CD8-positive, alpha-beta memory T cell (primary cell): ENCODE measurements at regions not wholly inside any gene's neighbourhood (a gene's known extent, or its start where the extent isn't known, plus 50 kb on each side); places are given as distances from the start of the nearest gene placed in this dataset.

Source experiments
- CTCF ChIA-PET: fragments of 350-600 bp; sonication (Branson Sonifier 250); formaldehyde crosslinking; loops from one replicate; lab custom pipeline; 2021; ENCODE audit warnings: antibody characterized with exemption; lab: Charles Lee
- POLR2A ChIA-PET: fragments of 350-600 bp; sonication (Branson Sonifier 250); formaldehyde crosslinking; loops from one replicate; lab custom pipeline; 2021; ENCODE audit warnings: antibody characterized with exemption; lab: Charles Lee
- DNase-seq, 5 donors: peaks; one replicate each; pipeline versions ENCODE4 v3.0.0 to v3.0.0-alpha.2; 2020 to 2022; ENCODE audit warnings: mixed read lengths in 1 of 5
- H3K27ac ChIP-seq: one replicate; pipeline ENCODE4 v1.7.0; 2013; ENCODE audit warnings: low read depth, mild to moderate bottlenecking, low read length, moderate library complexity
- H3K27me3 ChIP-seq: 2 replicates; pipeline ENCODE4 v1.7.0; 2013; ENCODE audit warnings: low read length, mild to moderate bottlenecking; ENCODE audit not compliant: insufficient read depth, poor library complexity, severe bottlenecking
- H3K36me3 ChIP-seq: 2 replicates; pipeline ENCODE4 v1.7.0; 2013; ENCODE audit warnings: mild to moderate bottlenecking, low read length, moderate library complexity; ENCODE audit not compliant: insufficient read depth
- H3K4me1 ChIP-seq: 2 replicates; pipeline ENCODE4 v1.7.0; 2013; ENCODE audit warnings: mild to moderate bottlenecking, low read length, moderate library complexity; ENCODE audit not compliant: insufficient read depth
- H3K4me3 ChIP-seq: 2 replicates; pipeline ENCODE4 v1.7.0; 2013; ENCODE audit warnings: mild to moderate bottlenecking, low read length
- H3K9me3 ChIP-seq: 2 replicates; pipeline ENCODE4 v1.7.0; 2013; ENCODE audit warnings: mild to moderate bottlenecking, low read length
- H3K27ac Mint-ChIP-seq, 8 donors: one replicate each; pipeline ENCODE4 v1.8.0; 2020 to 2021; ENCODE audit warnings: mixed read lengths in 8 of 8, mild to moderate bottlenecking in 6 of 8, inconsistent platforms in 3 of 8, moderate library complexity in 3 of 8
- H3K27me3 Mint-ChIP-seq, 2 donors: one replicate each; pipeline ENCODE4 v1.8.0; 2020 to 2021; ENCODE audit warnings: mixed read lengths in 2 of 2, mild to moderate bottlenecking in 1 of 2, moderate library complexity in 1 of 2
- H3K36me3 Mint-ChIP-seq, 3 donors: one replicate each; pipeline ENCODE4 v1.8.0; 2020 to 2021; ENCODE audit warnings: mixed read lengths in 3 of 3, inconsistent platforms in 1 of 3, mild to moderate bottlenecking in 1 of 3
- H3K4me1 Mint-ChIP-seq, 3 donors: one replicate each; pipeline ENCODE4 v1.8.0; 2020 to 2021; ENCODE audit warnings: mixed read lengths in 3 of 3, inconsistent platforms in 1 of 3, mild to moderate bottlenecking in 1 of 3
- H3K4me3 Mint-ChIP-seq, 7 donors: one replicate each; pipeline ENCODE4 v1.8.0; 2020 to 2021; ENCODE audit warnings: mixed read lengths in 7 of 7, mild to moderate bottlenecking in 6 of 7, moderate library complexity in 4 of 7, inconsistent platforms in 2 of 7
- H3K9me3 Mint-ChIP-seq, 5 donors: one replicate each; pipeline ENCODE4 v1.8.0; 2020 to 2022; ENCODE audit warnings: mixed read lengths in 5 of 5, mild to moderate bottlenecking in 3 of 5, moderate library complexity in 2 of 5, inconsistent platforms in 1 of 5

- Histone ChIP-seq H3K4me3 (no peak overlapping the region), H3K27ac (no peak overlapping the region)
- CTCF ChIA-PET = no interaction called here
These were observed 1053.6 kb downstream of the NLGN4Y start for GRCh38 chrY:15577886-15578285.

DNA sequence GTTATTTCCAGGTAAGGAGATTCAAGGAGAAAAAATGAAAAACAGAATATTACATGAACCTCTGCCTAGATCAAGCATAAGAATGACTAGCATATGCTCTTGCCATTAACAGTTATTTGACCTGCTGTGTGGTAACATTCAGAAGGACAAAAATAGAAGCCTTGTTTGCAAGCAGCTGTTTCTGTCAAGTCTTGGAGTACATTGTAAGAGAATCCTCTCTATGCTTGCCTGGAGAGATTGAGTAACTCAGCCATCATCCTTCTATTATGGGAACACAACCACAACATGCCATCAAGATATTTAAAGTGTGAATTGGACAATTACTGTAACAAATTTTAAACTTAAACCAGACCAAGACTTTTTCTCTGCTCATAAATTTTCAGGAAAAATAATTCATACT, 1054.4 kb downstream of the NLGN4Y start:
- no peak for DNase-seq
- ChIA-PET POLR2A (no interaction called here), CTCF (no interaction called here)
- H3K36me3 Mint-ChIP-seq = no peaks in the 10 kb centered on the region
- H3K4me3 ChIP-seq = no peak overlapping the region
- no peak overlapping the region for H3K27ac Mint-ChIP-seq
- H3K4me3 Mint-ChIP-seq = no peak overlapping the region
- H3K4me1 ChIP-seq = no peaks in the 10 kb centered on the region
- H3K27me3 ChIP-seq = no peaks in the 10 kb centered on the region
- H3K9me3 ChIP-seq = no peaks in the 10 kb centered on the region
- no peaks in the 10 kb centered on the region for H3K9me3 Mint-ChIP-seq
- H3K36me3 ChIP-seq = no peaks in the 10 kb centered on the region
- H3K4me1 Mint-ChIP-seq = no peaks in the 10 kb centered on the region
- no peaks in the 10 kb centered on the region for H3K27me3 Mint-ChIP-seq
- no peak overlapping the region for H3K27ac ChIP-seq

More at GRCh38 chrY:15577886-15578285, 1053.6 kb downstream of the NLGN4Y start:
- Mint-ChIP-seq H3K4me3 (no peak overlapping the region), H3K27ac (no peak overlapping the region), H3K27me3 (no peaks in the 10 kb centered on the region), H3K9me3 (no peaks in the 10 kb centered on the region), H3K36me3 (no peaks in the 10 kb centered on the region), H3K4me1 (no peaks in the 10 kb centered on the region)
- Histone ChIP-seq H3K27me3 (no peaks in the 10 kb centered on the region), H3K9me3 (no peaks in the 10 kb centered on the region), H3K36me3 (no peaks in the 10 kb centered on the region), H3K4me1 (no peaks in the 10 kb centered on the region)
- DNase-seq = no peak
- POLR2A ChIA-PET = no interaction called here

GRCh38 chrY:15579245-15579644, 1054.9 kb downstream of the NLGN4Y start:
- no peaks in the 10 kb centered on the region for H3K36me3 ChIP-seq
- Mint-ChIP-seq H3K27ac (no peak overlapping the region), H3K4me3 (no peak overlapping the region), H3K27me3 (no peaks in the 10 kb centered on the region), H3K36me3 (no peaks in the 10 kb centered on the region), H3K4me1 (no peaks in the 10 kb centered on the region), H3K9me3 (no peaks in the 10 kb centered on the region)
- no peaks in the 10 kb centered on the region for H3K9me3 ChIP-seq
- H3K4me3 ChIP-seq = no peak overlapping the region
- POLR2A ChIA-PET = no interaction called here
- CTCF ChIA-PET = no interaction called here
- DNase-seq = no peak
- no peaks in the 10 kb centered on the region for H3K4me1 ChIP-seq
- H3K27me3 ChIP-seq = no peaks in the 10 kb centered on the region
- H3K27ac ChIP-seq = no peak overlapping the region

DNA sequence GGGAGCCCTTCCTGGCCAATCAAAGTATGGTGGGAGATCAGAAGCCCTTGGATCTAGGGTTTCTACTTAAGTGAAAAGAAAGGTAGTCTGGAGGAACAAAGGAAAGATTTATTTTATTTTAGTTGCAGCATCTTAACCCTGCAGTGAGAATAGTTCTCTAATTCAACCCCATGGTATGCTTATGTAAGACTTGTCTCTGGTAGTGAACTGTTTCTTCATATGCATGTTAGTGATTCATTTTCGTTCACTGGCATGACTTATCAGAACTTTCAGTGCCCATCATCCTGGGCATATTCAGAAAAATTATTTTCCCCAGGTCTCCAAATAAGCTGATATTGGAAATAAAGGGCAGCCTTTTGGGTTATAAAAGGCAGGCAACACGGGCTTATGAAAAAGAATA, 1058.8 kb downstream of the NLGN4Y start:
- DNase-seq = no peak
- Mint-ChIP-seq H3K27me3 (no peaks in the 10 kb centered on the region), H3K36me3 (no peaks in the 10 kb centered on the region), H3K4me1 (no peaks in the 10 kb centered on the region), H3K27ac (no peak overlapping the region), H3K4me3 (no peak overlapping the region), H3K9me3 (no peaks in the 10 kb centered on the region)
- ChIA-PET POLR2A (no interaction called here), CTCF (no interaction called here)
- Histone ChIP-seq H3K9me3 (no peaks in the 10 kb centered on the region), H3K4me3 (no peak overlapping the region), H3K27ac (no peak overlapping the region), H3K4me1 (no peaks in the 10 kb centered on the region), H3K27me3 (no peaks in the 10 kb centered on the region), H3K36me3 (no peaks in the 10 kb centered on the region)

- H3K27me3 Mint-ChIP-seq = no peaks in the 10 kb centered on the region
- Histone ChIP-seq H3K27me3 (no peaks in the 10 kb centered on the region), H3K27ac (no peak overlapping the region), H3K4me1 (no peaks in the 10 kb centered on the region), H3K36me3 (no peaks in the 10 kb centered on the region), H3K9me3 (no peaks in the 10 kb centered on the region), H3K4me3 (no peak overlapping the region)
- no peaks in the 10 kb centered on the region for H3K9me3 Mint-ChIP-seq
- POLR2A ChIA-PET = no interaction called here
- H3K4me3 Mint-ChIP-seq = no peak overlapping the region
- H3K27ac Mint-ChIP-seq = no peak overlapping the region
- CTCF ChIA-PET = no interaction called here
- DNase-seq = no peak
- no peaks in the 10 kb centered on the region for H3K36me3 Mint-ChIP-seq
- H3K4me1 Mint-ChIP-seq = no peaks in the 10 kb centered on the region
These were observed 1068.6 kb downstream of the NLGN4Y start for GRCh38 chrY:15592957-15593356.

- H3K27me3 Mint-ChIP-seq = no peaks in the 10 kb centered on the region
- no peaks in the 10 kb centered on the region for H3K36me3 Mint-ChIP-seq
- Histone ChIP-seq H3K27ac (no peak overlapping the region), H3K36me3 (no peaks in the 10 kb centered on the region), H3K4me1 (no peaks in the 10 kb centered on the region), H3K4me3 (no peak overlapping the region), H3K9me3 (no peaks in the 10 kb centered on the region), H3K27me3 (no peaks in the 10 kb centered on the region)
- DNase-seq = no peak
- no peak overlapping the region for H3K27ac Mint-ChIP-seq
- no peak overlapping the region for H3K4me3 Mint-ChIP-seq
- POLR2A ChIA-PET = no interaction called here
- H3K4me1 Mint-ChIP-seq = no peaks in the 10 kb centered on the region
- CTCF ChIA-PET = no interaction called here
- no peaks in the 10 kb centered on the region for H3K9me3 Mint-ChIP-seq
These were observed 1069.3 kb downstream of the NLGN4Y start for GRCh38 chrY:15593476-15594160.

DNA sequence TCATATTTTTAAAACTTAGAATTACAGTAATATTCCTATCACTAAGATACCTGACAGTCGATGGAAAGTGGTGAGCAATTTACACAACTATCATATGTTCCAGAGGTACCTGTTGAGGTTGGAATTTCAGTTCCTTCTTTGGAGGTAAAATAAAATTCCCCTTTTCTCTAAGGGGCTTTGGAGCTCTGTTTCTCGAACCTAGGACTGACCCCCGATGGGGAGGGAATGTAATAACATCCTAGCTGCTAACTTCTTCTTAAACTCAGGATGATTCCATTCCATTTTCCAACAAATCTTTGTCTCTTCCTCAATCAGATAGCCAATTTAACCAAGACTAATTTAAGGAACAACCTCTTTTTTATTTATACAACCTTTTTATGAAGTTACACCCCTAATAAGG, 1069.8 kb downstream of the NLGN4Y start:
- Histone ChIP-seq H3K27me3 (no peaks in the 10 kb centered on the region), H3K4me1 (no peaks in the 10 kb centered on the region), H3K27ac (no peak overlapping the region), H3K4me3 (no peak overlapping the region), H3K9me3 (no peaks in the 10 kb centered on the region), H3K36me3 (no peaks in the 10 kb centered on the region)
- Mint-ChIP-seq H3K27ac (no peak overlapping the region), H3K27me3 (no peaks in the 10 kb centered on the region), H3K4me1 (no peaks in the 10 kb centered on the region), H3K9me3 (no peaks in the 10 kb centered on the region), H3K4me3 (no peak overlapping the region), H3K36me3 (no peaks in the 10 kb centered on the region)
- CTCF ChIA-PET = no interaction called here
- no peak for DNase-seq
- POLR2A ChIA-PET = no interaction called here

- no peaks in the 10 kb centered on the region for H3K4me1 ChIP-seq
- H3K27ac Mint-ChIP-seq = no peak overlapping the region
- H3K9me3 ChIP-seq = no peaks in the 10 kb centered on the region
- no peak overlapping the region for H3K4me3 Mint-ChIP-seq
- no peaks in the 10 kb centered on the region for H3K36me3 ChIP-seq
- CTCF ChIA-PET = no interaction called here
- no peaks in the 10 kb centered on the region for H3K27me3 ChIP-seq
- no peak for DNase-seq
- H3K27ac ChIP-seq = no peak overlapping the region
- POLR2A ChIA-PET = no interaction called here
- H3K27me3 Mint-ChIP-seq = no peaks in the 10 kb centered on the region
- H3K36me3 Mint-ChIP-seq = no peaks in the 10 kb centered on the region
- peaks cover 0 to 3% (median 0%) of the 10 kb centered on the region in 5 donors for H3K9me3 Mint-ChIP-seq
- no peak overlapping the region for H3K4me3 ChIP-seq
- no peaks in the 10 kb centered on the region for H3K4me1 Mint-ChIP-seq
These were observed 1076.2 kb downstream of the NLGN4Y start for GRCh38 chrY:15600565-15600964.
